Fibroblast of the conjunctiva (primary cell): ENCODE measurements at regions not wholly inside any gene's neighbourhood (a gene's known extent, or its start where the extent isn't known, plus 50 kb on each side); places are given as distances from the start of the nearest gene placed in this dataset.
"Not testable (repeated sequence)": the region's sequence is repeated elsewhere in the genome, so short reads cannot be mapped to it uniquely, and the experiment has no call there.

Source experiments
- DNase-seq: peaks from one replicate; pipeline ENCODE4 v3.0.0-alpha.2; 2010; ENCODE audit warnings: low read depth

DNA sequence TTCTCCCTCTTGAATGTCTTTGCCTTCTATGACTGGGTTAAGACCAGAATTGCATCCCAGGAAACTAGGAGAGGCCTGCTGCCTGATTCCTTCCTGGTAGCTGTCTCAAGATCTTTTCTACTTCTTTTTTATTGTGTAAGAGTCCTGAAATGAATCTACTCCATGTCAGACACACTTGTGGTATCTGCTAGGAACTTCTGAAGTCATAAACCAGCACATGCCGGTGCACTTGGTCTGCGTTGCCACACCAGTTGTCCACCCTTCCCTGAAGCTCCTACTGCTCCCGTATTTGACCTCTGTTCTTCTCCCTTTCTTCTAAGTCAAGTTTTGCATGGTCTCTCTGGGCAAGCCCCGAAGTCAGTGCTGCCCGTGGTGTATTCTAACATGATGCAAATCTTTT is 644.2 kb downstream of the ETS1 start:
- DNase-seq: no peak

DNA sequence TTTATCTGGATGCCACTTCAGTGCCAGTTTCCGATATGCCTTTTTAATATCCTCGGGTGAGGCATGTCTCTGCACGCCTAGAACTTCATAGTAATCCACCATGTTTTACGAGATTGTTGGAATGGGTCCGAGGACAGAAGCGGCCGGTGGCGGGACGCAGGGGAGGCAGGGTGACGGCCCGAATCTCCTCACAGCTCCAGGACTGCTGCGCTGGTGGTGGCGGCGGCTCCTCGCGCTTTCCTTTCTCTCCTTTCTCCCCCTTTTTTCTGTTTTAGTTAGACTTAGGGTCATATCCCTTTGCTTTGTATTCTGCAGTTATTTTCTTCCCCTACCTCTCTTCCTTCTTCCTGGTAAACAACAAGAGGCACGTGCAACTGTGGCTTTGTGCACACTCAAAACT is 645.8 kb downstream of the ETS1 start:
- DNase-seq: not testable (repeated sequence)

DNA sequence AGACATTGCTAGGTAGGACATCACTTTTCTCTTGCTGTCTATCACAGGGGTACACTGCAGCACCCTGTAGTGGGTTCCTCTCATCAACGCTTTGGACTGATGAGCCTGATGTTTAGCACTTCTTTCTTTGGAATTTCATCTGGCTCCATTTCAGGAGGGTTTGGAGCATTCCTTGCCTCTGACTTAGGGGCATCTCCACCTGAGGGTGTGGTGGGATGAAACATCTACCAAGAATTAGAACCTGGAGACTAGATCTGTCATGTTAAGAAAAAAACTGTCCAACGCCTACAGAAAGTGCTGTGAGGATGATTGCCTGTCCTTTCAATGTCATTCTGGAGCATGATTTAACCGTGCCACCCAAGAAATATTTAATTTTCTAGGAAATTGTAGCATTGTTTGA is 648.4 kb downstream of the ETS1 start:
- DNase-seq: no peak

DNA sequence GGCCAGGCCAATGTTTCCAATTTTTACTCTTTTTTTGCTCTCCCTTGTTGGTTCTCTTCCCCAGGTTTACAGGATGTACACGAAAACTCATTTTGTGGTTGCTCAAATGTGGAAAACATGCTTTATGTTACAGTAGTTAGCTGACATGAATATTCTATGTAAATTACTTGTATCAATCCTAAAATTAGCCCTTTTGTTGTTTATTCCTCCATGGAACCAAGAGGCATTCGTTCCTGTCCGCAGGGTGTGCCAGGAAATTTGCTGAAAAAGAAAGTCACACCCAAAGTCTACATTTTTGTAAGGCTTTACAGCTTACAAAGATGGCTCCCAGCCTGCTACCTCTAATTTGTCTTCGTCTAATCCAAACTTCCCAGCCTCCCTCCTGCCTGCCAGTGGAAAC is 652.3 kb downstream of the ETS1 start:
- no peak for DNase-seq

DNA sequence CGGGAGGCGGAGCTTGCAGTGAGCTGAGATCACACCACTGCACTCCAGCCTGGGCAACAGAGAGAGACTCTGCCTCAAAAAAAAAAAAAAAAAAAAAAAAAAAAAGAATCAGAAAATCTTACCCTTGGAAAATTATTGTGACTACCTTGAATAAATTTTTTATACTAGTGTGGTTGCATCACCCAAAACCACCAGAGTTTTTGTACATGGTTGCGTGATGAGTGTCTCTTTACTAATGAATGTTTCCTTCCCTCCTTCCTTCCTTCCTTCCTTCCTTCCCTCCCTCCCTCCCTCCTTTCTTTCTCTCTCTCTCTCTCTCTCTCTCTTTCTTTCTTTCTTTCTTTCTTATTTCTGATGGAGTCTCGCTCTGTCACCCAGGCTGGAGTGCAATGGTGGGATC is 653.4 kb downstream of the ETS1 start:
- DNase-seq: not testable (repeated sequence)

DNA sequence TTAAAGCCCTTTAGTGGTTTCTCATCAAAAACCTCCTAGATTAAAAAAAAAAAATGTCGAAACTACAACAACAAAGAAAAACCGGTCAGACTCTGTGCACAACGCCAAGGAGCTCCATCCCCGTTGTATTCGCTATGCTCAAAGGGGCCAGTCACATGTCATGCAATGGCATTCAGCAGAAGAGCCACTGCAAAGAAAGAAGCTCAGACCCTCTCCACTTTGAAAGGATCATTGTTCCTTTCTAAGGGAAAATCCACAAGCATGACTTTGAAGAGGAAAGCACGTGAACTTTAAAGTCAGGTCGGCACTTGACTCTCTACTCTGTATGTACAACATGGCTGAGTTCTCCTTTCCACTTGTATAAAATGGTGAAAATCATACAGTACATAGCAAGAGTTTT is 655.6 kb downstream of the ETS1 start:
- no peak for DNase-seq

DNA sequence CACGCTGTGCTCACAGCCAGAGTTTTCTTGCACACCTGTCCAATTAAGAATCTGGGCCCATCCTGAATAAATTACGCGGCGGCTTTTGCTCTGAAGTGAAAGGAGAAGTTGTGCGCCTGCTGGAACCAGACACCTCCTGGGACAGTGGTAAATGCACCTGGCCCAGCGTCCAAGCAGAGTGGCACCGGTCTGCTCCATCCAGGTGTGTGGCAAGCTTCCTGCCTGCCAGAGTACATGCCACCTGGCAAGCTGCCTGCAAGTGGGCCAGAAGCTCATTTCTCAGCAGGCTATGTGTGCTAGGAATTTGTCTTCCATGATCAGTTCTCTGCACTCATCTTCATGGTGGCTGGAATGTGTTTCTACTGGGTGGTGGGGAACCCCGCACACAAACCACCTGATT is 660.6 kb downstream of the ETS1 start:
- DNase-seq: no peak

DNA sequence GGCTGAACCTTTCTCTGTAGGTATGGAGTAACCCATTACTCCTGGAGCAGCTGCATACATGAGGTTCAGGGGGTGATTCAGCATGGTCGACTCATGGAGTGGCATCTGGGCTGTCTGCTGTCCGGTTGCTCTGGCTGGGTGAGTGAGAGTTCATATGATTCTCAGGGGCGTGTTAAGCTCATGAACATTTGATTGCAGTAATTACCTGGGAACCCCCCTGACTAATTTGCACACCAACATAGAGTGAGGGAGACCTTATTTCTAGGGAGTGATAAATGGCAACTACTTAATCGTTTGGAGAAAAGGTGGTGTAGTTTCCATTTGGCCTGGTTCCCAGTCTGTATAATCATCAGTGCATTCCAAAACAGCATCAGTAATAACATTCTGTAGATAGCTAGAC is 661.9 kb downstream of the ETS1 start:
- DNase-seq: no peak

DNA sequence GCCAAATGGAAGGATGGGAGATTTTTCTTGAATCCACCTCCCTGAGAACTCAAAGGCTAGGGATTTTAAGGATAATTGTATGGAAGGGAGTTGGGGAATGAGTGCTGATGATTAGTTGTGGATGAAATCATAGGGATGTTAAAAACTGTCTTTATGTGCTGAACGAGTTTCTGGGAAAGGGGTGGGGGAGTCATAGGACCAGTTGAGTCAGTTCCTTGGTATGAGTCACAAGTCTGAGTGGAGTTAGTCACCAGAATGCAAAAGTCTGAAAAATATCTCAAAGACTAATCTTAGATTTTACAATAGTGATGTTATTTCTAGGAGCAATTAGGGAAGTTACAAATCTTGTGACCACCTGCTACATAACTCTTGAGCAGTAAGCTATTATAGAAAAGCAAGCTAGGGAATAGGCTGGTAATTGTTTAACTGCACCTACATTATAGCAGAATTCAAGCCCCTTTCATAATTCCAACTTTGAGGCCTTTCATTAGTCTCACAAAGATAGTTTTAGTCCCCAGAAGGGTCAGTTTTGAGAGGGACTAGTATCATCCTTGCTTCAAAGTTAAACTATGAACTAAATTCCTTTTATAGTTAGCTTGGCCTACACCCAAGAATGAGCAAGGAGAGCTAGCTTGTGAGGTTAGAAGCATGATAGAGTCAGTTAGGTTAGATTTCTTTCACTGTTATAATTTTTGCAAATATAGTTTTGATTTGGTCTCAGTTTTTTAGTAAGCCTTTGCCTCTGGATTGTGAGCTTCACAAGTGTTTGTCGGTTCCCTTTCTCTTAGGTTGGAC is 668.0 kb downstream of the ETS1 start:
- DNase-seq: peak; percentile 8

DNA sequence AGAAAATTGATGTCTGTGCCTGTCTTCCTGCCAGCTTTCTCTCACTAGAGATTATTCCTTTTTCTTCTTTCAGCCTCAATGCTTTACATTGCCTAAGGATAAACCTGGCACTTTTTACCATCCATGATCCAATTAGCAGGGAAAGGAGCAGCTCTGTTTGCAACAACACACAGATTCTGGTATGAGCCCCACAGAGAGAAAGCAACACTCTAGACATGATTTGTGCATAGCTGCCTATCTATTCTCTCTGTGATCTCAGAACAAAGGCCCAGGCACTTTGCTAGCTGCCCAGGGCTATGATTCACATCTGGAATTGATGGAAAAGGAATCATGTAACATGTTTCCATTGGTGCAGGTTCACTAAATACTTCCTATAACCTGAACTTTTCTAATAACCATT is 685.0 kb downstream of the ETS1 start:
- DNase-seq: no peak

DNA sequence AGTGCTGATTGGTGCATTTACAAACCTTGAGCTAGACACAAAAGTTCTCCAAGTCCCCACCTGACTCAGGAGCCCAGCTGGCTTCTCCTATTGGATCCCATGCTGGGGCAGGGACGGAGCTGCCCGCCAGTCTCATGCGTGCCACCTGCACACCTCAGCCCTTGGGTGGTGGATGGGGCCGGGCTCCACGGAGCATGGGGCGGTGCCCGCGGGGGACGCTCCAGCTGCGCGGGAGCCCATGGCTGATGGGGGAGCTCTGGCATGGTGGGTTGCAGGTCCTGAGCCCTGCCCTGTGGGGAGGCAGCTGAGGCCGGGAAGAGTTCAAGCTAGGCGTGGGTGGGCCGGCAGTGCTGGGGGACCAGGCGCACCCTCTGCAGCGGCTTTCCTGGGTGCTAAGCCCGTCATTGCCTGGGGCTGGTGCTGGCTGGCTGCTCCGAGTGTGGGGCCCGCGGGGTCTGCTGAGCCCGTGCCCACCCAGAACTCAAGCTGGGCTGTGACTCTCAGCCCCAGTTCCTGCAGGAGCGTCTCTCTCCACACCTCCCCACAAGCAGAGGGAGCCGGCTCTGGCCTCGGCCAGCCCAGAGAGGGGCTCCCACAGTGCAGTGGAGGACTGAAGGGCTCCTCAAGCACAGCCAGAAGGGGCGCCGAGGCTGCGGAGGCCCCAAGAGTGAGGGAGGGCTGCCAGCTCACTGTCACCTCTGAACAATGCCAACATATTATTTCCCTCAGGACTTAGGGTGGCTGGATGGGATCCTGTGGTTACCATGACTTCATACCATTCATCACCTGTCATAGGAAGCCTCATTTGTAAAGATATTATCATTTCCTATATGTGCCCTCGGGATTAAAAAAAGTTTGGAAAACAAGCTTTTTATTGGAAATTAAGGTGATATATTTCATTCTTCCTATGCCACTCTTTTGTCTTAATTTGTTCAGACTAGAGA is 688.7 kb downstream of the ETS1 start:
- DNase-seq: no peak

DNA sequence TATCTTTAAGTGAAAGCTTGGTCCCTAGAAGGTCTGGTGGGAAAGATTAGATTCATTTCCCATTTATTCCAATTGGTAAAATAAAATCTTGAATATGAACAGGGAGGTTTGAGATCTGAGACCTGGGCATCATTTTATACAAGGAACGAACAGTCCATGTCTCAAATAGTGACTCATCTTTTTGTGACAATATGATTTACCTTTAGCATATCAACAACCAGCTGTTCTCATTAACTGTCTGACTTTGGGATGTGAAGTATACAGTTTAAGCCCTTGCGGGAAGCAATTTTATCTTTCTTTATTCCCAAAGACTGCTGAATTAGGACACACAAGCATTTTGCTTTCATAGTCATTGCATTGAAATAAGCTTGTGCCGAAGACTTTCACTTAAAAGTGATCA is 691.6 kb downstream of the ETS1 start:
- no peak for DNase-seq

DNA sequence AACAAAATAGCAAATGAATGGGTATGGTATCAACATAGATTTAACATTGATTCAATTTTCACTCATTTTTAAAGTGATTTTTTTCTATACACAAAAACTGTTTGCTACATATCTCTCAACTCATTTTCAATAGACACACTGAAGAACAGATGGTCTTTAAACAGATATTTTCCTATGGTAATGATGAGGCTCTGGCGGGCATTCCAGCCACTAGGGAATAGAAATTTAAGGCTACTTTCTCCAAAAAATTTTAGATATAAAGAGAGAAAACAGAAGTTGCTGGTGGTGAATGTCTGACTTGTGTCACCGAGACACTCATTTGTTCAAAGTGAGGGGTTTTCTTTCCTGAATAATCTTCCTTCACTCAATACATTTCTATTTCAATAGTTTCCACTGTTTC is 693.0 kb downstream of the ETS1 start:
- no peak for DNase-seq

DNA sequence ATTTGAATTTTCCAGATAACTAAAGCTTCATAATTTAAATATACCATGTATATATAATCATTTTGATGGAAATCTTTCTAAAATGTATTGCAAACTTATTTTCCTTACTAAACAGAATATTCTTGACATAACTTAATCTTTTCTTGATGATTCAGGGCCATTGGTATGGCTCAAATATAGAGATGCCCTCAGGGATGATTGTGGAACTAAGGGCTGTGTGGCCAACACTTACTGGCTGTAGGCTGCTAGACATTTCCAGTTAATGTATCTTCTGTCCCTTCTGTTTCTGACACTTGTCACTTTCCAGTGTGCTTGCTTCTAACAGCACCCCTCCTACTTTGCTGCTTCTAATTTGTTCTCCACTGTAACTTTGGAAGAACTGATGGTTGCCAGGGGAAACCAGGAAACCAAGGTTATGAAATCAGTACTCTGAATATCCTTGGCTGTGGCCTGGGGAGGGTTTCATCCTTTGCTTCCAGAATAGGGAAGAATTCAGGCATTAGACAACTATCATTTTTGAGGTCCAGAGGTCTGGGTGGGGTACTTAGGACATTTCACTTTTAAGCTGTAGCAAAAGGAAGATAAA is 697.2 kb downstream of the ETS1 start:
- peak; percentile 0 for DNase-seq

DNA sequence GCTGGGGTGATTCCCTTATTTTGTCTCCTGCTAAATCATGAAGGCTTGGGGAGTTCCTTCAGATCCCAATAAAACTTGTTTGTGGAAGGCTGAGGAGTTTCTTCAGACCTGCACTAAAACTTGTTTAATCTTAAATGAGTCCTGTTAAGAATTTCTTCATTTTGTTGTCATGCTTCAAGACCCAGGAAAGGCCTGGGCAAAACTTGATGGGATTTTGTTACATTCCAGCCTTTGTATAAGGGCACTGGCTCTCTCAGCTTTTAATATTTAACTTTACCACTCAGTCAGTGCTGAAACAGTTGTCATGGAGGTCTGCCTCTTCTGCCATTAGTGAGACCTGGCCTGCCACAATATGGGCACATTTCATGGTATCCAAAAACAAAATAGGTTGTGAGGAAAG is 699.0 kb downstream of the ETS1 start:
- no peak for DNase-seq

DNA sequence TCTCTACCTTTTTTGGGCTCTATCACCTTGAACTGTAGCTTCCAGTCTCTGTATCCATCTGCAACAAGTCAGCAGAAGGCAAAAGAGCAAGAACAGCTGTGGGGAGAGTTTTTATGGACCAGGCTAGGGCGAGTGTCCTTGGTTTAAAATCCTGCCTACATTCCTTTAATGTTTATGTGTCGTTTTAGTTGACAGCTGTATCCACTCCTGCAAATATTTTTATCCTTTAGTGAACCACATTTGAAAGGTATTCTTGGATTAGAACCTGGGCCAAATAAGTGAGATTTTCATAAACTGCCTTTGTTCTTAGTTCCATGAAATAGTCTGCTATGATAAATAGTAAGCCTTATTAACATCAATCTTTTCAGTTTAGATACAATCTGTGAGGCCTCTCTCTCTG is 712.2 kb downstream of the ETS1 start:
- DNase-seq: no peak

DNA sequence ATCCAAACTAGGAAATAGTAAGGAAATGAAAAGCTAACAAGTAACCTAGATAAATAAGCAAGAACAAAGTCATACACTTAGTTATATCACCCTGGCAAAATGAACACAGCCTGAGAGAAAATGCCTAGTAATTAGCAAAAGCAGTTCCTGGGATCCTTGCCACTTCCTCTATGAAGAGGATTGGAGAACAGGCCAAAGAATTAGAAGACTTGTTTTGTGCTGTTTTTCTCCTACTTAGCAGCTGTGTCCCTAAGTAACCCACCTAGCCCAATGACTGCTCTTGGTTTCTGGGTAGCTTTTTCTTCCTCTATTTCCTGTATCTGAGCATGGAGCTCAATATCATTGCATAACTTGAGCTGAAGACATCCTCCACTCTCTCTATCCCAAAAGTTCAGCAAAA is 713.9 kb downstream of the ETS1 start:
- DNase-seq: no peak

DNA sequence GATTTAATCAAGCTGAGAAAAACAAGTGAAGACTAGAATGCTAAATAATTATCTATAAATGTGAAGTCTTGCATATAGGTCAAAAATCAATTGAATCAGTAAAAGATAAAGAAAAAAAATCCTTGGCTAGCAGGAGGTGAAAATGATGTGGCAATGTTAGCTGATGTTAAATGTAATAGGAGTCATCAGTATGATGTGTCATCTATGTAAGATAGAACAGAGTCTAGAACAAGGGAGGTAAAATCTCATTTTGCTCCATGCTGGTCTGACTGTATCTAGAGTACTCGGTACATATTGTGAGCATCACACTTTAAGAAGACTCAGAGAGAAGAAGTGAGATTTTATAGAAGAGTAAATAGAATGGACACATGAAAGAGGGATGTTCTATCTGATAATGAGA is 721.2 kb downstream of the ETS1 start:
- no peak for DNase-seq

DNA sequence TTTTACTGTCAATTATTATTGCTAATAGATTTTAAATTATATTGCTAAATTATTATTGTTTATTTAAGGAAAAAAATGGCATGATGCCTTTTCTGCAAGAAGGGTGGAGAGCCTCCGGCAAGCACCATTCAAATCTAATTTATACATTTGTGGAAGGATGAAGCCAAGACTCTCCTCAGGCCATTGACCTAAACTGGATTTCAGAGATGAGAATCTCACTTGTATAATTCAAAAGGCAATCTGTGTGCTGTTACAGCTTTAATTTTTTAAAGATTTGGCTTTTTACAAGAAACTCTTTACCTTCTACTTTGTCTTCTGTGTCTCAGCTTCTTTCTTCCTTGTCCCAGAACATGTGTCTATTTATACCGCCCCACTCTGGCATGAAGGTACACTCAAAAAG is 722.5 kb downstream of the ETS1 start:
- DNase-seq: no peak

DNA sequence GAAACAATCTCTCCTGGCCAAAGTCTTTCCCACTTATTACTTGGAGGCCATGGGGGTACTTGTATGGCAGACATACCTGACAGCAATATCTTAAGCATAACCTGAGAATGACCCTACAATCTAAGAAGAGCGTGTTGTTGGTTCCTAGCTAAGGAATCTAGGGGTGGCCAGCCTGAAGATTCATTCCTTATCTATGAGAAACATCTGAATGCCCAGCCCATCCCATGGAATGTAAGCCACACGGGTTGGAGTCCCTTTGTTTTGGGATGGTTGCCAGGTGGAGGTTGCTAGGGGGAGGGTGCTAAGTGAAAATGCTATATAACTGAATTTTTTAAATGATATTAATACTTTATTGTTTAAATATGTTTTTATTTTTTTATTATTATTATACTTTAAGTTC is 725.0 kb downstream of the ETS1 start:
- no peak for DNase-seq

DNA sequence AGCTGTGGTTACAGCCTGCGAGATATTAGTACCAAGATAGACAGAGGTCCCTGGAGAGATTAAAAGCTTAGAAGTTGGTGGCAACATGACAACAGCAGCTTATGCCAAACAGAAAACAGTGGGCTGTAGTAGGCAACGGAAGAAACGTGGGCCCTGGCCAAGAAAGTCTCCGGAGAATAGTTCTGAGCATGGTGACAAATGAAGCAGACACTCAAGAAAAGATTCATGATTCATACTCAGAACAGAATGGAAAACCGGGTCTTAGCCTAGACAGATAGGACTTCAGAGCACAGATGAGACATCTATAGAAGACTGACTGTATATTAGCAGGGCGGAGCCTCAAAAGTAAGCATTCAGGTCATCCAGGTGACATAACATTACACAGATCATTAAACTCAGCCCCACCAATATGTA is 727.4 kb downstream of the ETS1 start:
- no peak for DNase-seq

DNA sequence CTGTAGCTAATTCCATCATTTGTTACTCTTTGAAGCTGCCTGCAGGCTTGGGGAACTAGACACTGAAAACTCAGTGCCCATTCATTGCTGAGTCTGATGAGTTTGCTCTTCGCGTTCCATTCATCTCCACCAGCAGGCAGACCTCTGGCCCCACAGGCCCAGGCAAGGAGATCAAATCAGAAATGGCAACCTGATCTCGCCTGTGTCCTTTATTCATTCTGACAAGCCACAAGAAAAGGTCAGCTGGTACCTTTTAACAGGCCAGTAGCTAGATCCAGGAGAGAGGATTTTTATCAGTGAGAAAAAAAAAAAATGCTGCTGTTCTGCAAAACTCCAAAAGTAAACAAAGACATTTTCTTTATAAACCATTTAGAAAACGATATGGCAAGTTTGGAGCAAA is 742.5 kb downstream of the ETS1 start:
- DNase-seq: no peak
